HUES6 (cell line): ENCODE measurements at regions not wholly inside any gene's neighbourhood (a gene's known extent, or its start where the extent isn't known, plus 50 kb on each side); places are given as distances from the start of the nearest gene placed in this dataset.
"Not testable (repeated sequence)": the region's sequence is repeated elsewhere in the genome, so short reads cannot be mapped to it uniquely, and the experiment has no call there.

Source experiments
- H3K27ac ChIP-seq: 2 replicates; pipeline ENCODE4 v1.7.0; 2013; ENCODE audit warnings: low read depth, mild to moderate bottlenecking, low read length, inconsistent platforms
- H3K27me3 ChIP-seq: 2 replicates; pipeline ENCODE4 v1.6.1; 2013; ENCODE audit warnings: low read length; ENCODE audit not compliant: control insufficient read depth, insufficient read depth
- H3K36me3 ChIP-seq: 2 replicates; pipeline ENCODE4 v1.6.1; 2013; ENCODE audit warnings: low read length; ENCODE audit not compliant: control insufficient read depth, insufficient read depth
- H3K4me1 ChIP-seq: 2 replicates; pipeline ENCODE4 v1.6.1; 2013; ENCODE audit warnings: low read length; ENCODE audit not compliant: control insufficient read depth, insufficient read depth
- H3K4me3 ChIP-seq: 2 replicates; pipeline ENCODE4 v1.5.1; 2013; ENCODE audit warnings: low read depth, low read length
- H3K9ac ChIP-seq: one replicate; pipeline ENCODE4 v1.6.1; 2013; ENCODE audit warnings: mild to moderate bottlenecking, low read length
- H3K9me3 ChIP-seq: 2 replicates; pipeline ENCODE4 v1.6.1; 2013; ENCODE audit warnings: low read depth, low read length; ENCODE audit not compliant: control insufficient read depth, insufficient read depth

- Histone ChIP-seq H3K4me3 (no peak overlapping the region), H3K9ac (no peak overlapping the region), H3K27ac (no peak overlapping the region), H3K36me3 (no peaks in the 10 kb centered on the region), H3K4me1 (no peaks in the 10 kb centered on the region), H3K27me3 (no peaks in the 10 kb centered on the region), H3K9me3 (no peaks in the 10 kb centered on the region)
These were observed 530.6 kb upstream of the ROBO2 start for GRCh38 chr3:76509179-76509830.

GRCh38 chr3:76514836-76515235 lies 525.1 kb upstream of the ROBO2 start:
- H3K4me3 ChIP-seq, result no peak overlapping the region
- no peaks in the 10 kb centered on the region for H3K9me3 ChIP-seq
- H3K27ac ChIP-seq, result no peak overlapping the region
- no peak overlapping the region for H3K9ac ChIP-seq
- H3K36me3 ChIP-seq, result no peaks in the 10 kb centered on the region
- H3K4me1 ChIP-seq, result no peaks in the 10 kb centered on the region
- no peaks in the 10 kb centered on the region for H3K27me3 ChIP-seq

GRCh38 chr3:76523337-76523736 lies 516.6 kb upstream of the ROBO2 start:
- Histone ChIP-seq H3K27me3 (no peaks in the 10 kb centered on the region), H3K36me3 (no peaks in the 10 kb centered on the region), H3K9me3 (no peaks in the 10 kb centered on the region), H3K27ac (no peak overlapping the region), H3K4me3 (no peak overlapping the region), H3K4me1 (no peaks in the 10 kb centered on the region), H3K9ac (no peak overlapping the region)

GRCh38 chr3:76525726-76526125 lies 514.2 kb upstream of the ROBO2 start:
- H3K4me3 ChIP-seq, result no peak overlapping the region
- no peak overlapping the region; the same call in 1 of the 2 replicates for H3K27ac ChIP-seq
- no peaks in the 10 kb centered on the region for H3K27me3 ChIP-seq
- H3K9me3 ChIP-seq, result no peaks in the 10 kb centered on the region
- H3K36me3 ChIP-seq, result no peaks in the 10 kb centered on the region
- no peak overlapping the region for H3K9ac ChIP-seq
- no peaks in the 10 kb centered on the region for H3K4me1 ChIP-seq

- Histone ChIP-seq H3K4me3 (no peak overlapping the region), H3K9ac (no peak overlapping the region), H3K4me1 (no peaks in the 10 kb centered on the region), H3K27me3 (no peaks in the 10 kb centered on the region), H3K27ac (no peak overlapping the region), H3K9me3 (no peaks in the 10 kb centered on the region), H3K36me3 (no peaks in the 10 kb centered on the region)
These were observed 512.1 kb upstream of the ROBO2 start for GRCh38 chr3:76527773-76528172.

GRCh38 chr3:76532158-76532822 lies 507.6 kb upstream of the ROBO2 start:
- Histone ChIP-seq H3K36me3 (no peaks in the 10 kb centered on the region), H3K9me3 (no peaks in the 10 kb centered on the region), H3K27me3 (no peaks in the 10 kb centered on the region), H3K4me3 (no peak overlapping the region), H3K4me1 (no peaks in the 10 kb centered on the region), H3K27ac (no peak overlapping the region), H3K9ac (no peak overlapping the region)

GRCh38 chr3:76533710-76534109 lies 506.2 kb upstream of the ROBO2 start:
- not testable (repeated sequence) for H3K36me3 ChIP-seq, H3K9me3 ChIP-seq, H3K27ac ChIP-seq, H3K27me3 ChIP-seq, H3K4me1 ChIP-seq, H3K9ac ChIP-seq, H3K4me3 ChIP-seq

- H3K27ac ChIP-seq, H3K9me3 ChIP-seq, H3K36me3 ChIP-seq, H3K4me1 ChIP-seq, H3K9ac ChIP-seq, H3K4me3 ChIP-seq, H3K27me3 ChIP-seq: not testable (repeated sequence)
These were observed 502.0 kb upstream of the ROBO2 start for GRCh38 chr3:76537857-76538256.

GRCh38 chr3:76547674-76548073 lies 492.2 kb upstream of the ROBO2 start:
- H3K9ac ChIP-seq, result no peak overlapping the region
- H3K27me3 ChIP-seq, result no peaks in the 10 kb centered on the region
- no peaks in the 10 kb centered on the region for H3K4me1 ChIP-seq
- no peak overlapping the region for H3K27ac ChIP-seq
- H3K4me3 ChIP-seq, result no peak overlapping the region
- peaks cover 14% of the 10 kb centered on the region; the same call in 1 of the 2 replicates for H3K9me3 ChIP-seq
- H3K36me3 ChIP-seq, result no peaks in the 10 kb centered on the region

GRCh38 chr3:76550522-76551201 lies 489.2 kb upstream of the ROBO2 start:
- no peak overlapping the region for H3K4me3 ChIP-seq

GRCh38 chr3:76551739-76552138 lies 488.2 kb upstream of the ROBO2 start:
- H3K9ac ChIP-seq, result no peak overlapping the region
- no peaks in the 10 kb centered on the region for H3K27me3 ChIP-seq
- peaks cover 14% of the 10 kb centered on the region; the same call in 1 of the 2 replicates for H3K9me3 ChIP-seq
- no peaks in the 10 kb centered on the region for H3K4me1 ChIP-seq
- H3K4me3 ChIP-seq, result no peak overlapping the region
- H3K36me3 ChIP-seq, result no peaks in the 10 kb centered on the region
- no peak overlapping the region for H3K27ac ChIP-seq

More at GRCh38 chr3:76550522-76551201, 489.2 kb upstream of the ROBO2 start:
- no peaks in the 10 kb centered on the region for H3K36me3 ChIP-seq
- H3K27me3 ChIP-seq, result no peaks in the 10 kb centered on the region
- H3K9ac ChIP-seq, result no peak overlapping the region
- H3K4me1 ChIP-seq, result no peaks in the 10 kb centered on the region
- peaks cover 14% of the 10 kb centered on the region; the same call in 1 of the 2 replicates for H3K9me3 ChIP-seq
- no peak overlapping the region for H3K27ac ChIP-seq
